ENCODE measurements at regions not wholly inside any gene's neighbourhood (a gene's known extent, or its start where the extent isn't known, plus 50 kb on each side); places are given as distances from the start of the nearest gene placed in this dataset.

DNA sequence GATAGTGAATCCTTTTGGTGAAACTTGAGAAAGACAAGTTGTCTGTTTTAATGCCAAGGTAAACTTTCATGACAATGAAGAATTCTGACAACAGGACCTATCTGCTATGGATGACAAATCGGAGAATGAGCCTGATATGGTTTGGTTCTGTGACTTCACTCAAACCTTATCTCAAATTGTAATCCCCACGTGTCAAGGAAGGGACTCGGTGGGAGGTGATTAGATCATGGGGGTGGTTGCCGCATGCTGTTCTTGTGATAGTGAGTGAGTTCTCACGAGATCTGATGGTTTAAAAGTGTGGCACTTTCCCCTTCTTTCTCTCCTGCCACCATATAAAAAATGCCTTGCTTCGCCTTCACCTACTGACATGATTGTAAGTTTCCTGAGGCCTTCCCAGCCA, 1964.1 kb upstream of the CDH9 start:
- Histone ChIP-seq H3K36me3 (no peaks in the 10 kb centered on the region), H3K4me1 (replicated peaks) (no peaks in the 10 kb centered on the region), H3K4me3 (no peak overlapping the region), H3K9me3 (no peaks in the 10 kb centered on the region), H3K27ac (no peak overlapping the region), H3K27me3 (replicated peaks; ENCODE audit: insufficient read depth) (no peaks in the 10 kb centered on the region)
- WGBS = 71% methylated on average over 6 of the region's 6 CpGs
- intact Hi-C loops (cut with DNase I) = no loop called here
- no peak for DNase-seq (ENCODE audit: low spot score)
- TF ChIP-seq, protein P1, sequence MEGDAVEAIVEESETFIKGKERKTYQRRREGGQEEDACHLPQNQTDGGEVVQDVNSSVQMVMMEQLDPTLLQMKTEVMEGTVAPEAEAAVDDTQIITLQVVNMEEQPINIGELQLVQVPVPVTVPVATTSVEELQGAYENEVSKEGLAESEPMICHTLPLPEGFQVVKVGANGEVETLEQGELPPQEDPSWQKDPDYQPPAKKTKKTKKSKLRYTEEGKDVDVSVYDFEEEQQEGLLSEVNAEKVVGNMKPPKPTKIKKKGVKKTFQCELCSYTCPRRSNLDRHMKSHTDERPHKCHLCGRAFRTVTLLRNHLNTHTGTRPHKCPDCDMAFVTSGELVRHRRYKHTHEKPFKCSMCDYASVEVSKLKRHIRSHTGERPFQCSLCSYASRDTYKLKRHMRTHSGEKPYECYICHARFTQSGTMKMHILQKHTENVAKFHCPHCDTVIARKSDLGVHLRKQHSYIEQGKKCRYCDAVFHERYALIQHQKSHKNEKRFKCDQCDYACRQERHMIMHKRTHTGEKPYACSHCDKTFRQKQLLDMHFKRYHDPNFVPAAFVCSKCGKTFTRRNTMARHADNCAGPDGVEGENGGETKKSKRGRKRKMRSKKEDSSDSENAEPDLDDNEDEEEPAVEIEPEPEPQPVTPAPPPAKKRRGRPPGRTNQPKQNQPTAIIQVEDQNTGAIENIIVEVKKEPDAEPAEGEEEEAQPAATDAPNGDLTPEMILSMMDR (IDR thresholded peaks at IDR 0.05) = no peak
- TF ChIP-seq POLR2AphosphoS5 (IDR thresholded peaks at IDR 0.05) (no peak), POLR2A (IDR thresholded peaks at IDR 0.05) (no peak)

DNA sequence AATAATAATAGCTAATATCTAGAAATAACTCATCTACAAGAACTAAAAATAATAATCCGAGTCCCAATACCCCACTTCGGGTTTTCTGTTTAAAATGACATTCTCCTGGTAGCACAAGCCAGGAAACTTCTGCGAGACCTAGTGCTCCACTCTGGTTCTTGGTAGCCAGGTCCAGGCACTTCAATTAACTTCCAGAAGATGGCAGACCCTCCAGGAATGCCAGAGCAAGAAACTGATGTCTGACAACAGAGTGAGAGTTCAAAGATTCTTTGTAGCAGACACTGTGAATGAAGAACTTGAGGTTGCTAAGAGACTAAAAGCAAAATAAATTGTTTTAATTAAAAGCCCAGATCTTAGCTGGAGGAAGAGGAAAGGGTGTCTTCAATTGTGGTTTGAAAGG, 1963.3 kb upstream of the CDH9 start:
- DNase-seq (ENCODE audit: low spot score) = no peak
- intact Hi-C loops (cut with DNase I) = no loop called here
- Histone ChIP-seq H3K9me3 (no peaks in the 10 kb centered on the region), H3K4me1 (replicated peaks) (no peaks in the 10 kb centered on the region), H3K36me3 (no peaks in the 10 kb centered on the region), H3K27me3 (replicated peaks; ENCODE audit: insufficient read depth) (no peaks in the 10 kb centered on the region), H3K4me3 (no peak overlapping the region), H3K27ac (no peak overlapping the region)
- TF ChIP-seq POLR2A (IDR thresholded peaks at IDR 0.05) (no peak), POLR2AphosphoS5 (IDR thresholded peaks at IDR 0.05) (no peak)
- TF ChIP-seq, protein P1 (IDR thresholded peaks at IDR 0.05) = no peak
- 83% methylated on average over 3 of the region's 3 CpGs for WGBS

DNA sequence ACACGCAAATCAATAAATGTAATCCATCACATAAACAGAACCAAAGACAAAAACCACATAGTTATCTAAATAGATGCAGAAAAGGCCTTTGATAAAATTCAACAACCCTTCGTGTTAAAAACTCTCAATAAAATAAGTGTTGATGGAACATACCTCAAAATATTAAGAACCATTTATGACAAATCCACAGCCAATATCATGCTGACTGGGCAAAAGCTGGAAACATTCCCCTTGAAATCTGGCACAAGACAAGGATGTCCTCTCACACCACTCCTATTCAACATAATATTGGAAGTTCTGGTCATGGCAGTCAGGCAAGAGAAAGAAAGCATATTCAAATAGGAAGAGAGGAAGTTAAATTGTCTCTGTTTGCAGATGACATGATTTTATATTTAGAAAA, 1946.3 kb upstream of the CDH9 start:
- H3K4me1 ChIP-seq (replicated peaks) = no peaks in the 10 kb centered on the region
- no peaks in the 10 kb centered on the region for H3K36me3 ChIP-seq
- TF ChIP-seq POLR2A (IDR thresholded peaks at IDR 0.05) (no peak), POLR2AphosphoS5 (IDR thresholded peaks at IDR 0.05) (no peak)
- TF ChIP-seq, protein P1 (IDR thresholded peaks at IDR 0.05) = no peak
- no peak for DNase-seq (ENCODE audit: low spot score)
- H3K9me3 ChIP-seq = no peaks in the 10 kb centered on the region
- intact Hi-C loops (cut with DNase I) = no loop called here
- H3K27ac ChIP-seq = no peak overlapping the region
- 87% methylated on average over 2 of the region's 2 CpGs for WGBS
- H3K27me3 ChIP-seq (replicated peaks; ENCODE audit: insufficient read depth) = no peaks in the 10 kb centered on the region
- H3K4me3 ChIP-seq = no peak overlapping the region

DNA sequence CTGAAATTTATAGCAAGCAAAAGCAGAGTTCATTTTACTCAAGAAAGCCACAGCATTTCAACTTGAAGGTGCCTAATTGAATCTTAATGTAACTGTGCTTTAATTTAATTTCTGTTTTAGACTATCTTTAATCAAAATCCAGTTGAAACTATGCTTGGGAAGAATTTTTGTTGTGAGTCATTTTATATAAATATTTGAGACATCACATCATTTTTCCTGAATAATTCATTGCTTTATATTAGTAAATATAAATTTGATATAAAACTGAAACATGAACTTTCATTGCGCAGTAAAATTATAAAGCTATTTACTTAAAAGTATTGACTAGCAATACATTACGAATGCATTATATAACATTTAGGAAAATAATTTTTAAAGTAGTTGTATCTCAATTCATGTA, 1937.1 kb upstream of the CDH9 start:
- Histone ChIP-seq H3K36me3 (no peaks in the 10 kb centered on the region), H3K4me1 (replicated peaks) (no peaks in the 10 kb centered on the region), H3K27me3 (replicated peaks; ENCODE audit: insufficient read depth) (no peaks in the 10 kb centered on the region), H3K9me3 (no peaks in the 10 kb centered on the region), H3K4me3 (no peak overlapping the region), H3K27ac (no peak overlapping the region)
- WGBS = 94% methylated on average over 2 of the region's 2 CpGs
- DNase-seq (ENCODE audit: low spot score) = no peak
- intact Hi-C loops (cut with DNase I) = no loop called here
- TF ChIP-seq POLR2A (IDR thresholded peaks at IDR 0.05) (no peak), POLR2AphosphoS5 (IDR thresholded peaks at IDR 0.05) (no peak)
- TF ChIP-seq, protein P1 (IDR thresholded peaks at IDR 0.05) = no peak

DNA sequence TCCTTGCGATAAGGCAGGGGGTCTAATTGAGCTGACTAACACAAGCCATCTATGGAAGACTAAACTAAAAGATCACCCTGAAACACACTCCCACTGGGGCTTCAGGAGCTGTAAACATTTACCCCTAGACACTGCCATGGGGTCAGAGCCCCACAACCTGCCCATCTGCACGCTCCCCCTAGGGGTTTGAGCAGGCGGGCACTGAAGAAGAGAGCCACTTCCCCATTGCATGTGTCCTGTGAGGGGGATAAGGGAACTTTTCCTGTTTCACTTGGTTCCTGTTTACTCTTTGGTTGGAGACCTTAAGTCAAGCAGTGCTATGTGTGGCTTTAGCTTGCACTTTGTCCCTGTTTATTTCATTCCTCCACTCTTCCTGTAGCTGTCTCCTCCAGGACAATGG, 1929.5 kb upstream of the CDH9 start:
- WGBS = 76% methylated on average over 3 of the region's 3 CpGs
- Histone ChIP-seq H3K27me3 (replicated peaks; ENCODE audit: insufficient read depth) (no peaks in the 10 kb centered on the region), H3K27ac (no peak overlapping the region), H3K9me3 (no peaks in the 10 kb centered on the region), H3K4me1 (replicated peaks) (no peaks in the 10 kb centered on the region), H3K36me3 (no peaks in the 10 kb centered on the region), H3K4me3 (no peak overlapping the region)
- intact Hi-C loops (cut with DNase I) = no loop called here
- no peak for TF ChIP-seq POLR2A (IDR thresholded peaks at IDR 0.05)
- TF ChIP-seq, protein P1 (IDR thresholded peaks at IDR 0.05) = no peak
- TF ChIP-seq POLR2AphosphoS5 (IDR thresholded peaks at IDR 0.05) = no peak
- no peak for DNase-seq (ENCODE audit: low spot score)

Data from prostate gland (tissue), 2 donors.